K562 (cell line): ENCODE measurements at regions not wholly inside any gene's neighbourhood (a gene's known extent, or its start where the extent isn't known, plus 50 kb on each side); places are given as distances from the start of the nearest gene placed in this dataset.

Source experiments
- ATAC-seq: fragments of 200-7000 bp; cut with Tn5 transposase; 3 replicates; pipeline ENCODE4 v1.9.1; 2020; ENCODE audit warnings: moderate library complexity
- BruUV-seq: library from RNA; stranded (reverse); fragments of 400-500 nt; replicated peaks from 2 replicates; lab custom pipeline; 2021; lab: Mats Ljungman, UMichigan
- CTCF ChIA-PET: fragments of 300-600 bp; formaldehyde crosslinking; extraction: SDS; loops from one replicate; lab custom pipeline; 2021; ENCODE audit warnings: low intra/inter-chr PET ratio; lab: Yijun Ruan, JAX
- POLR2A ChIA-PET: fragments of 300-600, 350-650 bp; sonication (Branson Sonifier 250); formaldehyde crosslinking; extraction: SDS; loops from one replicate; lab custom pipeline; 2021; ENCODE audit warnings: antibody characterized with exemption, inconsistent platforms; lab: Yijun Ruan, JAX
- DNase-seq, 4 experiments: peaks; one replicate each; pipeline versions ENCODE4 v3.0.0 to v3.0.0-alpha.2; 2011 to 2018; ENCODE audit warnings: low spot score in 3 of 4, mixed read lengths in 3 of 4; ENCODE audit errors: extremely low read depth in 1 of 4
- FAIRE-seq: peaks from 2 replicates; lab custom pipeline; 2011; peaks lifted over from hg19 to GRCh38; lab: Jason Lieb, UNC
- H2AFZ ChIP-seq: 2 replicates; pipeline ENCODE4 v1.6.0; 2011; ENCODE audit warnings: low read depth, low read length, control low read depth, inconsistent platforms
- H3K27ac ChIP-seq: fragments of 200-600 bp; 3 replicates; pipeline ENCODE4 v1.8.0; 2011; ENCODE audit warnings: low read depth, mild to moderate bottlenecking, control low read depth, inconsistent platforms, low read length, moderate library complexity, mixed read lengths; ENCODE audit errors: extremely low read depth
- H3K27me3 ChIP-seq, 2 experiments: fragments of 300-600 bp in 1 of 2; 2 replicates in 1 of 2; 3 replicates in 1 of 2; pipeline versions ENCODE4 v1.6.0 to v1.8.0; 2011; ENCODE audit warnings: inconsistent platforms in 2 of 2, low read length in 2 of 2, mild to moderate bottlenecking in 1 of 2, mixed read lengths in 1 of 2, moderate library complexity in 1 of 2; ENCODE audit not compliant: control insufficient read depth in 2 of 2, insufficient read depth in 2 of 2
- H3K36me3 ChIP-seq: fragments of 300-600 bp; 3 replicates; pipeline ENCODE4 v1.8.0; 2011; ENCODE audit warnings: mild to moderate bottlenecking, low read length, inconsistent platforms; ENCODE audit not compliant: control insufficient read depth, insufficient read depth
- H3K4me1 ChIP-seq, 2 experiments: fragments of 200-600 bp in 1 of 2; replicated peaks in 1 of 2; 2 replicates in 1 of 2; 3 replicates in 1 of 2; pipeline versions ENCODE4 v1.5.1 to v1.8.0; 2011; ENCODE audit warnings: inconsistent platforms in 2 of 2, low read length in 2 of 2, mild to moderate bottlenecking in 1 of 2, mixed read lengths in 1 of 2, moderate library complexity in 1 of 2; ENCODE audit not compliant: control insufficient read depth in 2 of 2, insufficient read depth in 2 of 2
- H3K4me2 ChIP-seq: 2 replicates; pipeline ENCODE4 v1.6.1; 2011; ENCODE audit warnings: low read length, control low read depth, inconsistent platforms, mixed read lengths; ENCODE audit not compliant: insufficient read depth
- H3K4me3 ChIP-seq: fragments of 200-600 bp; sonication (generic), shearing (Covaris generic); 2 replicates; pipeline ENCODE4 v1.5.1; 2016; ENCODE audit warnings: control low read depth, inconsistent platforms
- H3K79me2 ChIP-seq: fragments of 200-600 bp; 3 replicates; pipeline ENCODE4 v1.8.0; 2011; ENCODE audit warnings: low read length, inconsistent platforms; ENCODE audit not compliant: control insufficient read depth, insufficient read depth
- H3K9ac ChIP-seq, 2 experiments: 2 replicates each; pipeline versions ENCODE4 v1.6.0 to v1.6.1; 2011; ENCODE audit warnings: low read depth in 2 of 2, low read length in 2 of 2, control low read depth in 1 of 2, inconsistent platforms in 1 of 2, mild to moderate bottlenecking in 1 of 2, mixed read lengths in 1 of 2; ENCODE audit not compliant: insufficient read depth in 1 of 2
- H3K9me1 ChIP-seq: one replicate; pipeline ENCODE4 v1.6.0; 2011; ENCODE audit warnings: inconsistent platforms, mild to moderate bottlenecking, low read length, moderate library complexity; ENCODE audit not compliant: control insufficient read depth, insufficient read depth
- H3K9me3 ChIP-seq: replicated peaks from 2 replicates; pipeline ENCODE4 v1.5.1; 2011; ENCODE audit warnings: low read depth, low read length, inconsistent platforms; ENCODE audit not compliant: control insufficient read depth, insufficient read depth
- H4K20me1 ChIP-seq: replicated peaks from 2 replicates; pipeline ENCODE4 v1.6.1; 2011; ENCODE audit warnings: low read length, inconsistent platforms, mixed read lengths; ENCODE audit not compliant: control insufficient read depth, insufficient read depth
- ARID1B ChIP-seq: fragments of 450-650 bp; IDR thresholded peaks from 2 replicates; pipeline ENCODE4 v1.6.1; 2016; ENCODE audit warnings: antibody characterized with exemption, mild to moderate bottlenecking, inconsistent platforms
- BACH1 ChIP-seq: fragments of 200-800 bp; sonication (Bioruptor generic); IDR thresholded peaks from 2 replicates; pipeline ENCODE4 v1.6.1; 2016; ENCODE audit warnings: missing genetic modification characterization, missing compliant biosample characterization
- DPF2 ChIP-seq: fragments of 450-650 bp; IDR thresholded peaks from 2 replicates; pipeline ENCODE4 v1.6.1; 2016
- FOS ChIP-seq: IDR thresholded peaks from 3 replicates; pipeline ENCODE4 v1.6.1; 2011; ENCODE audit not compliant: insufficient read length; ENCODE audit errors: extremely low read depth
- FOXA1 ChIP-seq: fragments of 450-650 bp; IDR thresholded peaks from 2 replicates; pipeline ENCODE4 v1.6.1; 2016; ENCODE audit warnings: mild to moderate bottlenecking, borderline replicate concordance
- FOXA3 ChIP-seq, 2 experiments: fragments of 450-650 bp in 1 of 2; sonication (generic) in 1 of 2; formaldehyde crosslinking; IDR thresholded peaks in 1 of 2; conservative IDR thresholded peaks in 1 of 2; 2 replicates each; pipeline versions ENCODE4 v1.4.0 to v1.8.0; 2020 to 2022; ENCODE audit warnings: mild to moderate bottlenecking in 2 of 2, missing genetic modification reagents in 1 of 2
- FOXK1 ChIP-seq: sonication (generic); formaldehyde crosslinking; IDR thresholded peaks from 2 replicates; pipeline ENCODE4 v1.8.0; 2022; ENCODE audit warnings: missing genetic modification reagents, mild to moderate bottlenecking, borderline replicate concordance
- HDAC1 ChIP-seq, 2 experiments: fragments of 450-650 bp; IDR thresholded peaks; 2 replicates each; pipeline ENCODE4 v1.6.1; 2016 to 2017; ENCODE audit warnings: inconsistent platforms in 1 of 2, mild to moderate bottlenecking in 1 of 2, moderate library complexity in 1 of 2
- IFI16 ChIP-seq: fragments of 250-450 bp; sonication (Bioruptor Pico); IDR thresholded peaks from 2 replicates; pipeline ENCODE4 v2.1.2; 2022; ENCODE audit warnings: mild to moderate bottlenecking, inconsistent platforms
- JUN ChIP-seq, 2 experiments: sonication (generic) in 1 of 2; formaldehyde crosslinking in 1 of 2; IDR thresholded peaks; 2 replicates each; pipeline versions ENCODE4 v1.6.1 to v1.8.0; 2012 to 2022; ENCODE audit warnings: borderline replicate concordance in 2 of 2, mild to moderate bottlenecking in 2 of 2, improper control_type of control experiment in 1 of 2, low read depth in 1 of 2, low read length in 1 of 2, missing genetic modification reagents in 1 of 2
- KDM1A ChIP-seq, 2 experiments: fragments of 450-650 bp; IDR thresholded peaks; 2 replicates each; pipeline ENCODE4 v1.6.1; 2016; ENCODE audit warnings: mild to moderate bottlenecking in 2 of 2
- LARP7 ChIP-seq: fragments of 450-650 bp; IDR thresholded peaks from 2 replicates; pipeline ENCODE4 v1.6.1; 2016
- MAFK ChIP-seq: IDR thresholded peaks from 2 replicates; pipeline ENCODE4 v1.6.1; 2011; ENCODE audit warnings: low read length, improper control_type of control experiment
- NFIC ChIP-seq: fragments of 450-650 bp; IDR thresholded peaks from 2 replicates; pipeline ENCODE4 v1.6.1; 2017; ENCODE audit warnings: mild to moderate bottlenecking, inconsistent platforms
- RCOR1 ChIP-seq, 2 experiments: IDR thresholded peaks; 2 replicates each; pipeline ENCODE4 v1.6.1; 2012; ENCODE audit warnings: low read depth in 2 of 2, low read length in 2 of 2, borderline replicate concordance in 1 of 2, improper control_type of control experiment in 1 of 2
- RFX7 ChIP-seq: fragments of 250-450 bp; sonication (Bioruptor Pico); IDR thresholded peaks from 2 replicates; pipeline ENCODE4 v1.5.1; 2021; ENCODE audit warnings: mild to moderate bottlenecking
- SMARCA4 ChIP-seq: fragments of 450-650 bp; IDR thresholded peaks from 2 replicates; pipeline ENCODE4 v1.6.1; 2016
- SMARCC2 ChIP-seq: fragments of 450-650 bp; IDR thresholded peaks from 2 replicates; pipeline ENCODE4 v1.6.1; 2017; ENCODE audit warnings: antibody characterized with exemption, moderate library complexity, mild to moderate bottlenecking, low read depth
- SMARCE1 ChIP-seq: fragments of 450-650 bp; IDR thresholded peaks from 2 replicates; pipeline ENCODE4 v1.7.1; 2016; ENCODE audit warnings: mild to moderate bottlenecking
- ZBED1 ChIP-seq: IDR thresholded peaks from 2 replicates; pipeline ENCODE4 v1.6.1; 2014
- ZC3H8 ChIP-seq: fragments of 450-650 bp; IDR thresholded peaks from 2 replicates; pipeline ENCODE4 v1.6.1; 2017
- ZNF316 ChIP-seq: fragments of 450-650 bp; IDR thresholded peaks from 2 replicates; pipeline ENCODE4 v1.6.1; 2016
- WGBS: fragments of 100-300 bp; shearing (Covaris generic); methylation state at CpG from one replicate; pipeline ENCODE4 v1.1.6; 2016; ENCODE audit warnings: low coverage, mixed read lengths; ENCODE audit not compliant: insufficient coverage; ENCODE audit errors: missing lambda C conversion rate; 5-methylcytosine and 5-hydroxymethylcytosine counted together
- in situ Hi-C: fragments of 300-500 bp; cut with MboI; formaldehyde crosslinking; loops from 4 replicates; pipeline ENCODE4 v1.15.0; 2018; ENCODE audit warnings: inconsistent platforms, mixed read lengths
- intact Hi-C: fragments of 100-400 bp; cut with micrococcal nuclease; formaldehyde crosslinking; loops from 2 replicates; pipeline ENCODE4 v1.14.2; 2022
- TF ChIP-seq, protein P1 (sequence below): fragments of 450-650 bp; IDR thresholded peaks from one replicate; pipeline ENCODE4 v1.6.1; 2018; ENCODE audit warnings: mild to moderate bottlenecking, moderate library complexity; ENCODE audit not compliant: partially characterized antibody
- TF ChIP-seq, protein P2 (sequence below): fragments of 250-450 bp; sonication (Bioruptor Pico); IDR thresholded peaks from 2 replicates; pipeline ENCODE4 v1.5.0; 2020; ENCODE audit warnings: mild to moderate bottlenecking

DNA sequence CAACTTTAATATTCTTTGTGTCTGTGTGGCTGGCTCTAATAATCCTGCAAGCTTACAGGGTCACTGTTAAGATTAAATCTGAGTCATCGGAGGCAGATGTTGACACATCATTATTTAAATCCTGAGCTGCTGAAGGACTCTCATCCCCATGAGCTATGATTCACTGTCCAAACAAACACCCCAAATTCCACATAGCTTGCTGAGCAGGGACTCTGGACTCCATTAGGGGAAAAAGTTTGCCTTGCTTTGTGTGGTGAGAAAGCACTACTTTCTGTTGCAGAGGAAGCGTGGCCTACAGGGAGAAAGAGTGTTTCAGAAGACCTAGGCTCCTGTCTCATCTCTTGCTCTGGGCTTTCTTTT lies 213.7 kb downstream of the PDCD6IP start:
- Histone ChIP-seq H3K4me2 (no peak overlapping the region), H3K4me1 (peaks cover 3 to 9% of the 10 kb centered on the region in 2 experiments), H3K79me2 (no peaks in the 10 kb centered on the region), H3K27ac (no peak overlapping the region), H3K9me3 (no peaks in the 10 kb centered on the region), H3K9ac (no peak overlapping the region), H3K4me3 (no peak overlapping the region), H3K27me3 (no peaks in the 10 kb centered on the region), H3K36me3 (no peaks in the 10 kb centered on the region), H2AFZ (no peak overlapping the region), H3K9me1 (no peaks in the 10 kb centered on the region), H4K20me1 (peaks cover 10% of the 10 kb centered on the region; the same call in 1 of the 2 replicates)
- DNase-seq = peak; percentile 31 to 44 (median 34)
- intact Hi-C loops = loop anchor here (10.0 kb wide), 1 partner anchor 673 kb away; no protein-coding TSS in a partner anchor
- peak; percentile 19 for FAIRE-seq
- BruUV-seq = no TSS peak
- ChIA-PET CTCF (interaction anchor here (3.5 kb wide), 1 partner anchor 129 kb away, joined by 11 read pairs; no protein-coding TSS in a partner anchor), POLR2A (interaction anchor here (0.6 to 1.8 kb wide), 3 partner anchors 11 to 128 kb away, joined by 3 to 4 read pairs (median 4); no protein-coding TSS in a partner anchor)
- WGBS = 27% methylated on average over 2 of the region's 2 CpGs
- in situ Hi-C loops = loop anchor here (25.0 kb wide), 1 partner anchor 675 kb away; no protein-coding TSS in a partner anchor
- no peak for ATAC-seq
- peak; percentile 84 for TF ChIP-seq JUN (IDR thresholded peaks at IDR 0.05; ENCODE audit: borderline replicate concordance, low read depth, low read length)
- no peak for TF ChIP-seq JUN (CRISPR knock-in tag; IDR thresholded peaks at IDR 0.05; ENCODE audit: borderline replicate concordance)
- peak; percentile 22 for TF ChIP-seq FOS
- TF ChIP-seq SMARCA4 = peak; percentile 76
- peak in 1 of 2 experiments; percentile 80; a peak in 1 of 4 replicates for TF ChIP-seq RCOR1 (IDR thresholded peaks at IDR 0.05; ENCODE audit: borderline replicate concordance in 1 of 2, low read depth in 2 of 2, low read length in 2 of 2)
- TF ChIP-seq SMARCE1 = peak; percentile 71; the same call in 1 of the 2 replicates
- no peak for TF ChIP-seq LARP7
- TF ChIP-seq FOXA3 (CRISPR knock-in tag; conservative IDR thresholded peaks at IDR 0.05 in 1 of 2, IDR thresholded peaks at IDR 0.05 in 1 of 2) = peak; percentile 42 to 81; a peak in 3 of 4 replicates
- TF ChIP-seq KDM1A (IDR thresholded peaks at IDR 0.05) = peak; percentile 82 to 87
- no peak for TF ChIP-seq ZC3H8
- TF ChIP-seq, protein P1, sequence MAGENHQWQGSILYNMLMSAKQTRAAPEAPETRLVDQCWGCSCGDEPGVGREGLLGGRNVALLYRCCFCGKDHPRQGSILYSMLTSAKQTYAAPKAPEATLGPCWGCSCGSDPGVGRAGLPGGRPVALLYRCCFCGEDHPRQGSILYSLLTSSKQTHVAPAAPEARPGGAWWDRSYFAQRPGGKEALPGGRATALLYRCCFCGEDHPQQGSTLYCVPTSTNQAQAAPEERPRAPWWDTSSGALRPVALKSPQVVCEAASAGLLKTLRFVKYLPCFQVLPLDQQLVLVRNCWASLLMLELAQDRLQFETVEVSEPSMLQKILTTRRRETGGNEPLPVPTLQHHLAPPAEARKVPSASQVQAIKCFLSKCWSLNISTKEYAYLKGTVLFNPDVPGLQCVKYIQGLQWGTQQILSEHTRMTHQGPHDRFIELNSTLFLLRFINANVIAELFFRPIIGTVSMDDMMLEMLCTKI = no peak
- TF ChIP-seq NFIC = no peak
- peak; percentile 66 for TF ChIP-seq MAFK
- TF ChIP-seq ZNF316 = peak; percentile 53
- TF ChIP-seq RFX7 = no peak
- TF ChIP-seq DPF2 = peak; percentile 28; the same call in 1 of the 2 replicates
- TF ChIP-seq BACH1 (tag) = peak; percentile 62; the same call in 1 of the 2 replicates
- TF ChIP-seq ZBED1 = no peak
- peak; percentile 44; the same call in 1 of the 2 replicates for TF ChIP-seq FOXA1
- TF ChIP-seq ARID1B = peak; percentile 63; the same call in 1 of the 2 replicates
- TF ChIP-seq IFI16 (CRISPR knock-in tag) = no peak
- TF ChIP-seq SMARCC2 = 0 out of 2 replicates have a peak, but pooled peaks have one; percentile 44
- peak in 1 of 2 experiments; percentile 26; a peak in 1 of 4 replicates for TF ChIP-seq HDAC1 (IDR thresholded peaks at IDR 0.05)
- TF ChIP-seq, protein P2, sequence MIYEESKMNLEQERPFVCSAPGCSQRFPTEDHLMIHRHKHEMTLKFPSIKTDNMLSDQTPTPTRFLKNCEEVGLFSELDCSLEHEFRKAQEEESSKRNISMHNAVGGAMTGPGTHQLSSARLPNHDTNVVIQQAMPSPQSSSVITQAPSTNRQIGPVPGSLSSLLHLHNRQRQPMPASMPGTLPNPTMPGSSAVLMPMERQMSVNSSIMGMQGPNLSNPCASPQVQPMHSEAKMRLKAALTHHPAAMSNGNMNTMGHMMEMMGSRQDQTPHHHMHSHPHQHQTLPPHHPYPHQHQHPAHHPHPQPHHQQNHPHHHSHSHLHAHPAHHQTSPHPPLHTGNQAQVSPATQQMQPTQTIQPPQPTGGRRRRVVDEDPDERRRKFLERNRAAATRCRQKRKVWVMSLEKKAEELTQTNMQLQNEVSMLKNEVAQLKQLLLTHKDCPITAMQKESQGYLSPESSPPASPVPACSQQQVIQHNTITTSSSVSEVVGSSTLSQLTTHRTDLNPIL (CRISPR knock-in tag) = no peak
- TF ChIP-seq FOXK1 (CRISPR knock-in tag) = no peak
